ENCODE measurements at regions not wholly inside any gene's neighbourhood (a gene's known extent, or its start where the extent isn't known, plus 50 kb on each side); places are given as distances from the start of the nearest gene placed in this dataset.
A peak's percentile ranks its signal among the peaks of the same experiment; 100 is the strongest.
"Not testable (repeated sequence)": the region's sequence is repeated elsewhere in the genome, so short reads cannot be mapped to it uniquely, and the experiment has no call there.

DNA sequence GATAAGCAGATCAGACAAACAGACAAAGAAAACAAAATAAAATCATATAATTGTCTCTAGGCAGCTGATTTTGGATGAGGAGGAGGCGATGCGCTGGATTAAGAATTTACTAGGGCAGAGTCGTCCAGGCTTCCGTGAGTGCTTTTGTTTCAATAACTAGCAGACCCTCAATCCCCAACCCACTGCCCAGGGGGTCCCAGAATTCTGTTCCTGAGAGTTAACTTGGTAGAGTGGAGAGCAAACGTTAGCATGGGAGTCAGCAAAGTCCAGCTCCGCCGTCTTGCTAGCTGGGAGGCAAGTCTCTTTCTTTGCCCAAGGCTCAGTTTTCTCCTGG, 95.5 kb upstream of the TBX5 start:
- DNase-seq, result no peak

DNA sequence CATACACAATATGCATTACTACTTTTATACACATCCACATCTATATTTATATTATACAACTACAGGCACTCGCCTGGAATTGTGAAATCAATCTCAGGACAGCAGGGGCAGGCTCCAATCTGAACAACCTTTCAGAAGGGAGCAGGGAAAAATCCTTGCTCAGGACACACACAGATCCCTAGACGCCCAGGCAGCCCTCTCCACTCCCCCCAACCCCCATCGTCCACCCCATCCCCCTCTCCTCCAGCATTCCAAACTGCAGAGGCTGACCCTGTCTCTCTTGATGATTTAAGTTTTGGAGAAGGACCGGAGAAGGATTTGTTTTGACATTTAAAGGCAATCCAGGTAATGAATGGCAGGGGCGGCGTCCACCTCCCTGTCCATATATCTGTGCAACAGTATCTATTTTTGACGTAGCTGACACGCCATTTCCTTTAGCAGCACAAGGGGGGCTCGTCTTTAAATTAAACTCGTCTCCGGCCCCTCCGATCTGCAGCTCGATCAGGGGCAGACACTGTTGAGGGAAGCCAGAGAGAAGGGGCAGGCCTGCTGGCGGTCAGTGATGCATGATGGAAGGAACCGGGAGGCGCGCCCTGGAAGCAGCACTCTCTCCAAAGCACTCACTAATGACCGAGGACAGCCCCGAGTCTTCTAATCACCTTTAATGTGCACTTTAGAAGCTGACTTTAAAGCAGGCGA, 95.0 kb upstream of the TBX5 start:
- no peak for DNase-seq

- DNase-seq, result no peak
Measured at GRCh38 chr12:114500131-114500530, 94.2 kb upstream of the TBX5 start.

DNA sequence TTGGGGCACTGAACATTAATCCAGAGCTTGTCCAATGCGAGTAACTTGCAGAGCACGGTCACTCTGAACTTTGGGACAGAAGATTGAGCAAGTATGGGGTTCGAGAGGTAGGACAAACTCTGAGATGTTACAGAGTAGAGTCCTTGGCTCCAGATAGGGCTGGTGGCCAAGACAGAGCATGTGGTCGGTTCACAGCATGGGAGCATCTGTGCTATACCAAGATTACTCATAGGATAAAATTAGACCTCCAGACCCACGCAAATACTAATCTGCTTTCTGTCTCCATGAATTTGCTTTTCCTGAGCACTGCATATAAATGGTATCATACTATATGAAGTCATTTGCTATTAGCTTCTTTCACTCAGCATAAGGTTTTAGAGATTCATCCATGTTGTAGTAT, 93.4 kb upstream of the TBX5 start:
- DNase-seq, result no peak

DNA sequence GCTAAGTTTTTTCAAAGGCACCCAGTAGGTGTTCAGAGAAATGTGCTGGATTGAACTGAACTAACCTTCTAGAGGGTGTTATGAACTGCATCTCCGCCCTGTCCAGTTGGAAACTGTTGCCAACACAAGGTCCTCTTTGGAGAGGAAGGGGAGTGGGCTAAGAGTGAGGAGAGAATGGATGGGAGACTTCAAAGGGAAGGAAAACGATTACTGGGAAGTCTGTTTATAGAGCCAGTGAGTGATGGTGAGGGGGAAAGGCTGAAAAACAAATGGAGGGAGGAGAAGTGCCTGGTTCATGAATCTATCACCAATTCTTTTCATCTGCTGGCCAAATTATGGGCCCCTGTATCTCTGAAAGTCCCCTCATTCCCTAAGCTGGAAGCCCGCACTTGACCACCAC, 86.0 kb upstream of the TBX5 start:
- no peak for DNase-seq

DNA sequence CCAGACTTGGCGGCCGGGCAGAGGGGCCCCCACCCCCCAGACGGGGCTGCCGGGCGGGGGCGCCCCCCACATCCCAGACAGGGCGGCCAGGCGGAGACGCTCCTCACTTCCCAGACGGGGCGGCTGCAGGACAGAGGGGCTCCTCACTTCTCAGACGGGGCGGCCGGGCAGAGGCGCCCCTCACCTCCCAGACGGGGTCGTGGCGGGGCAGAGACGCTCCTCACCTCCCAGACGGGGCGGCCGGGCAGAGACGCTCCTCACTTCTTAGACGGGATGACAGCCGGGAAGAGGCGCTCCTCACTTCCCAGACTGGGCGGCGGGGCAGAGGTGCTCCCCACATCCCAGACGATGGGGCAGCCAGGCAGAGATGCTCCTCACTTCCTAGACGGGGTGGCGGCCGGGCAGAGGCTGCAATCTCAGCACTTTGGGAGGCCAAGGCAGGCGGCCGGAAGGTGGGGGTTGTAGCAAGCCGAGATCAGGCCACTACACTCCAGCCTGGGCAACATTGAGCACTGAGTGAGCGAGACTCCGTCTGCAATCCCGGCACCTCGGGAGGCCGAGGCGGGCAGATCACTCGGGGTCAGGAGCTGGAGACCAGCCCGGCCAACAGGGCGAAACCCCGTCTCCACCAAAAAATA, 79.0 kb upstream of the TBX5 start:
- not testable (repeated sequence) for DNase-seq

GRCh38 chr12:114483996-114484395, 78.1 kb upstream of the TBX5 start:
- DNase-seq, result no peak

DNA sequence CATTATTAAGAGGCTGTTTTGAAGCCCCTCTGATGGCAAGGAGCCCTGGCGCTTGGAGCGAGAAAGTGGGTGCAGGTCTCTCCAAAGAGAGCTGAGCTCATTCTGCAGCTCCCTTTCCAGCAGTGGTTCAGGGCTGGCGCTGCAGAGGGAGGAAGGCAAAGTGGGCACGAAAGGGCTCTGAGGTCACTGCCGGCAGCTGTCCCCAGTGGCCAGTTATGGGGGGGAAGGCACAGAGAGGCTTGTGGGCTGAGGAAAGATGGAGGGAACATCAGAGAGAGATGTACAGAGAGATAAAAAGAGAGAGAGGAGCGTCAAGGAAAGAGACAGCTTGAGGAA, 75.2 kb upstream of the TBX5 start:
- no peak for DNase-seq

GRCh38 chr12:114480337-114481199, 74.6 kb upstream of the TBX5 start:
- peak; percentile 35 for DNase-seq

GRCh38 chr12:114479831-114480230, 73.9 kb upstream of the TBX5 start:
- peak; percentile 31 for DNase-seq

DNA sequence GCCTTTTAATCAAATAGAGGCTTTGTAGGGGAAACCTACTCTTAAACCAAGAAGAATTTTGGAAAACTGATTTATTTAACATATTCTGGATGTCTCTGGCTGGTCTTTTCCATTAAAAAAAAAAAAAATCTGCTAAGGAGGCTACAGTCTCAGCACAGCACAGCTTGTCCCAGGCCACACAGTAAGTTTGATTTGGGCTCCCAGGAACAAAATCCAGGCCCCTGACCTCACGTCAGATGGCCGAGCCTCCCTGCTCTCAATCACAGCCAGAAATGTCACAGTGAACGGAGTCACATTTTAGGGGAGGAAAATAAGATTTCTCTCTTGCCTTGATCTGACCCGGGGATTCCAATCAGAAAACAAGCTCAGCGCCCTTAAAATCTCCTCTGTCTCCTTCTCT, 72.9 kb upstream of the TBX5 start:
- peak; percentile 11 for DNase-seq

GRCh38 chr12:114477989-114478395, 72.0 kb upstream of the TBX5 start:
- DNase-seq, result no peak

DNA sequence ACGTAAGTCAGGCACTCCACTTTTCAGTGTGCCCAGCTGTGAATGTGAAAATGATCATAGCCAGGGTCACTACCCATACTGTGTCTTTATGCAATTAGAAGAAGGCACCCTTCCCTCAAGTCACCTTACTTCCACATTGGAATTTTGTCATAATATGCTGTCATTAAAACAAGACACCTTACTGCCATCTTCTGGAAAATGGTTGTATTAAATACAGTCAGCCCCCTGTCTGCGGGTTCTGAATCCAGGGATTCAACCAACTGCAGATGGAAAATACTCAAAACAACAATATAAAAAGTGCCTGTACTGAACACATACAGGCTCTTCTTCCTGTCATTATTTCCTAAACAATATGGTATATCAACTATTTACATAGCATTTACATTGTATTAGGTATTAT, 70.2 kb upstream of the TBX5 start:
- DNase-seq, result no peak

DNA sequence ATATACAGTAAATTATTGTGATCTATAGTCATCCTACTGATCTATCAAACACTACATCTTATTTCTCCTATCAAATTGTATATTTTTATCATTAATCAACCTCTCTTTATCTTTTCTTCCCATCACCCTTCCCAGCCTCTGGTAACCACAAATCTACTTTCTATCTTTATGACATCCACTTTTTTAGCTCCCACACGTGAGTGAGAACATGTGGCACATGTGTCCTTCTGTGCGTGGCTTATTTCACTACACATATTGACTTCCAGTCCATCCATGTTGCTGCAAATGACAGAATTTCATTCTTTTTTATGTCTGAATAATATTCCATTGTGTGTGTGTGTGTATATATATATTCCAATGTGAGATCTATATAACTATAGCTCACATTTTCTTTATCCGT, 67.8 kb upstream of the TBX5 start:
- DNase-seq, result no peak

DNA sequence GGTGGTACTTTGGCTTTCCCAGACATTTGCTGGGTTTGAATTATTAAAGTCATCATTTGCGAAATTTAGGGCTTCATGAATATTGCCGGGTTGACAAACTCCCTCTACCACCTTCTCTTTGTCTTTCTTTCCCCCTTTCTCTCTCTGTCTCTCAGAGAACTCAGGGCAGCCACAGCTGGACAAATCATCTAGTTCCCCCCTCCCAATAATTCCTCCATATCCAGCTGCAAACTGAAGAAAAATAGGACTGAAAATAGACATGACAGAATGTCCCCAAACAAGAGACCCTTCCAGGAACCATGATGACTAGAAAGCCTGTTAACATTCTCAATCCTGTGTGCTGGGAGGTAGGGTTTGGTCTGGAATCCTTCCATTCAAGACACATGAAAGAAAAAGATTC, 67.1 kb upstream of the TBX5 start:
- DNase-seq, result no peak

- no peak for DNase-seq
Measured at GRCh38 chr12:114457620-114458019, 51.7 kb upstream of the TBX5 start.

Data from right kidney (tissue), 1 donor.